ENCODE measurements at regions not wholly inside any gene's neighbourhood (a gene's known extent, or its start where the extent isn't known, plus 50 kb on each side); places are given as distances from the start of the nearest gene placed in this dataset.

- no peak overlapping the region for H3K4me2 ChIP-seq (ENCODE audit: low read length)
- no peaks in the 10 kb centered on the region for H4K20me1 ChIP-seq (ENCODE audit: control insufficient read depth, insufficient read depth, low read depth, low read length)
- H3K9me2 ChIP-seq (replicated peaks; ENCODE audit: control insufficient read depth, low read length), result no peaks in the 10 kb centered on the region
Measured at GRCh38 chr6:121748376-121748775, 312.9 kb downstream of the GJA1 start.

GRCh38 chr6:121748850-121749249 is 313.4 kb downstream of the GJA1 start:
- Histone ChIP-seq H3K4me1 (ENCODE audit: control insufficient read depth, low read length) (no peaks in the 10 kb centered on the region), H3K79me2 (ENCODE audit: control insufficient read depth, low read length) (no peaks in the 10 kb centered on the region), H3K27me3 (ENCODE audit: control insufficient read depth, low read length) (no peaks in the 10 kb centered on the region), H4K20me1 (ENCODE audit: control insufficient read depth, insufficient read depth, low read depth, low read length) (no peaks in the 10 kb centered on the region), H3K36me3 (ENCODE audit: control insufficient read depth, low read length) (no peaks in the 10 kb centered on the region), H3K9me3 (ENCODE audit: control insufficient read depth, insufficient read depth, low read length) (no peaks in the 10 kb centered on the region), H3K4me2 (ENCODE audit: low read length) (no peak overlapping the region), H3K9me2 (replicated peaks; ENCODE audit: control insufficient read depth, low read length) (no peaks in the 10 kb centered on the region), H3F3A (ENCODE audit: control insufficient read depth, insufficient read depth) (no peaks in the 10 kb centered on the region), H3K4me3 (ENCODE audit: low read length) (no peak overlapping the region), H3K27ac (ENCODE audit: low read depth, low read length) (no peak overlapping the region)
- TF ChIP-seq CTCF (IDR thresholded peaks at IDR 0.05; ENCODE audit: low read depth, low read length, poor library complexity, severe bottlenecking) (no peak), EZH2phosphoT487 (IDR thresholded peaks at IDR 0.05; ENCODE audit: borderline replicate concordance, low read length) (no peak)

More at GRCh38 chr6:121748376-121748775, 312.9 kb downstream of the GJA1 start:
- Histone ChIP-seq H3K9me3 (ENCODE audit: control insufficient read depth, insufficient read depth, low read length) (no peaks in the 10 kb centered on the region), H3F3A (ENCODE audit: control insufficient read depth, insufficient read depth) (no peaks in the 10 kb centered on the region), H3K36me3 (ENCODE audit: control insufficient read depth, low read length) (no peaks in the 10 kb centered on the region), H3K4me3 (ENCODE audit: low read length) (no peak overlapping the region), H3K27me3 (ENCODE audit: control insufficient read depth, low read length) (no peaks in the 10 kb centered on the region), H3K4me1 (ENCODE audit: control insufficient read depth, low read length) (no peaks in the 10 kb centered on the region), H3K79me2 (ENCODE audit: control insufficient read depth, low read length) (no peaks in the 10 kb centered on the region), H3K27ac (ENCODE audit: low read depth, low read length) (no peak overlapping the region)
- TF ChIP-seq EZH2phosphoT487 (IDR thresholded peaks at IDR 0.05; ENCODE audit: borderline replicate concordance, low read length) (no peak), CTCF (IDR thresholded peaks at IDR 0.05; ENCODE audit: low read depth, low read length, poor library complexity, severe bottlenecking) (no peak)

- H3K27me3 ChIP-seq (ENCODE audit: control insufficient read depth, low read length), result no peaks in the 10 kb centered on the region
- no peak for TF ChIP-seq EZH2phosphoT487 (IDR thresholded peaks at IDR 0.05; ENCODE audit: borderline replicate concordance, low read length)
- no peak for TF ChIP-seq CTCF (IDR thresholded peaks at IDR 0.05; ENCODE audit: low read depth, low read length, poor library complexity, severe bottlenecking)
- H3K4me3 ChIP-seq (ENCODE audit: low read length), result no peak overlapping the region
- no peak overlapping the region for H3K4me2 ChIP-seq (ENCODE audit: low read length)
- H3K79me2 ChIP-seq (ENCODE audit: control insufficient read depth, low read length), result no peaks in the 10 kb centered on the region
- no peak overlapping the region for H3K27ac ChIP-seq (ENCODE audit: low read depth, low read length)
- no peaks in the 10 kb centered on the region for H3K9me3 ChIP-seq (ENCODE audit: control insufficient read depth, insufficient read depth, low read length)
- no peaks in the 10 kb centered on the region for H3F3A ChIP-seq (ENCODE audit: control insufficient read depth, insufficient read depth)
- H3K36me3 ChIP-seq (ENCODE audit: control insufficient read depth, low read length), result no peaks in the 10 kb centered on the region
- no peaks in the 10 kb centered on the region for H3K9me2 ChIP-seq (replicated peaks; ENCODE audit: control insufficient read depth, low read length)
- H4K20me1 ChIP-seq (ENCODE audit: control insufficient read depth, insufficient read depth, low read depth, low read length), result no peaks in the 10 kb centered on the region
- H3K4me1 ChIP-seq (ENCODE audit: control insufficient read depth, low read length), result no peaks in the 10 kb centered on the region
Measured at GRCh38 chr6:121755485-121755884, 320.0 kb downstream of the GJA1 start.

- no peaks in the 10 kb centered on the region for H3K79me2 ChIP-seq (ENCODE audit: control insufficient read depth, low read length)
- H3K4me1 ChIP-seq (ENCODE audit: control insufficient read depth, low read length), result no peaks in the 10 kb centered on the region
- H3K36me3 ChIP-seq (ENCODE audit: control insufficient read depth, low read length), result no peaks in the 10 kb centered on the region
- no peak overlapping the region for H3K4me3 ChIP-seq (ENCODE audit: low read length)
- no peaks in the 10 kb centered on the region for H3F3A ChIP-seq (ENCODE audit: control insufficient read depth, insufficient read depth)
- H3K9me2 ChIP-seq (replicated peaks; ENCODE audit: control insufficient read depth, low read length), result no peaks in the 10 kb centered on the region
- H4K20me1 ChIP-seq (ENCODE audit: control insufficient read depth, insufficient read depth, low read depth, low read length), result no peaks in the 10 kb centered on the region
- no peak for TF ChIP-seq EZH2phosphoT487 (IDR thresholded peaks at IDR 0.05; ENCODE audit: borderline replicate concordance, low read length)
- no peak for TF ChIP-seq CTCF (IDR thresholded peaks at IDR 0.05; ENCODE audit: low read depth, low read length, poor library complexity, severe bottlenecking)
- no peak overlapping the region for H3K27ac ChIP-seq (ENCODE audit: low read depth, low read length)
- no peak overlapping the region for H3K4me2 ChIP-seq (ENCODE audit: low read length)
- no peaks in the 10 kb centered on the region for H3K9me3 ChIP-seq (ENCODE audit: control insufficient read depth, insufficient read depth, low read length)
- no peaks in the 10 kb centered on the region for H3K27me3 ChIP-seq (ENCODE audit: control insufficient read depth, low read length)
Measured at GRCh38 chr6:121756666-121757065, 321.2 kb downstream of the GJA1 start.

Data from DOHH2 (cell line).